ENCODE measurements at regions not wholly inside any gene's neighbourhood (a gene's known extent, or its start where the extent isn't known, plus 50 kb on each side); places are given as distances from the start of the nearest gene placed in this dataset.

- no peak for TF ChIP-seq YY1 (IDR thresholded peaks at IDR 0.05; ENCODE audit: insufficient read depth, insufficient read length)
- no peak for TF ChIP-seq SUZ12 (IDR thresholded peaks at IDR 0.05; ENCODE audit: extremely low read depth, insufficient read depth, insufficient read length)
These were observed 688.2 kb downstream of the CETN3 start for GRCh38 chr5:89721353-89721752.

Data from NT2/D1 (cell line).